ENCODE measurements at regions not wholly inside any gene's neighbourhood (a gene's known extent, or its start where the extent isn't known, plus 50 kb on each side); places are given as distances from the start of the nearest gene placed in this dataset.
"Not testable (repeated sequence)": the region's sequence is repeated elsewhere in the genome, so short reads cannot be mapped to it uniquely, and the experiment has no call there.

GRCh38 chr12:91460469-91460868 is 277.9 kb upstream of the DCN start:
- peaks cover 0 to 13% (median 9%) of the 10 kb centered on the region in 5 donors for H3K27me3 Mint-ChIP-seq
- H3K27ac Mint-ChIP-seq = no peak overlapping the region
- no peak for DNase-seq
- no peaks in the 10 kb centered on the region for H3K4me1 ChIP-seq (ENCODE audit: control insufficient read depth in 2 of 2, insufficient read depth in 2 of 2, low read length in 2 of 2)
- no peak for ATAC-seq
- intact Hi-C loops (cut with micrococcal nuclease) = no loop called here
- no peaks in the 10 kb centered on the region for H3K27me3 ChIP-seq (ENCODE audit: control insufficient read depth in 2 of 2, insufficient read depth in 2 of 2, low read length in 2 of 2)
- H3K27ac ChIP-seq (ENCODE audit: low read depth, low read length) = no peak overlapping the region
- no peaks in the 10 kb centered on the region for H3K9me3 ChIP-seq (ENCODE audit: control insufficient read depth in 2 of 3, low read length in 3 of 3)
- no peak overlapping the region for H3K4me3 Mint-ChIP-seq
- no peaks in the 10 kb centered on the region for H3K36me3 ChIP-seq (ENCODE audit: control insufficient read depth in 2 of 3, insufficient read depth in 3 of 3, low read length in 3 of 3)
- peaks cover 0 to under 1% (median 0%) of the 10 kb centered on the region in 5 donors for H3K36me3 Mint-ChIP-seq
- no peaks in the 10 kb centered on the region for H3K4me1 Mint-ChIP-seq
- ChIA-PET POLR2A (no interaction called here), CTCF (no interaction called here)
- no peak overlapping the region for H3K4me3 ChIP-seq (ENCODE audit: low read length)
- peaks cover 0 to 5% (median 0%) of the 10 kb centered on the region in 11 donors for H3K9me3 Mint-ChIP-seq

GRCh38 chr12:91455321-91455720 is 272.7 kb upstream of the DCN start:
- no peak overlapping the region for H3K4me3 Mint-ChIP-seq

GRCh38 chr12:91454179-91454578 is 271.6 kb upstream of the DCN start:
- intact Hi-C loops (cut with micrococcal nuclease) = no loop called here
- Mint-ChIP-seq H3K4me3 (no peak overlapping the region), H3K27ac (no peak overlapping the region), H3K4me1 (no peaks in the 10 kb centered on the region), H3K36me3 (peaks cover 0 to 4% (median 0%) of the 10 kb centered on the region in 5 donors), H3K9me3 (peaks cover 0 to 25% (median 8%) of the 10 kb centered on the region in 11 donors), H3K27me3 (peaks cover 0 to 14% (median 13%) of the 10 kb centered on the region in 5 donors)
- no peak for ATAC-seq
- Histone ChIP-seq H3K27ac (ENCODE audit: low read depth, low read length) (no peak overlapping the region), H3K4me3 (ENCODE audit: low read length) (no peak overlapping the region), H3K4me1 (ENCODE audit: control insufficient read depth in 2 of 2, insufficient read depth in 2 of 2, low read length in 2 of 2) (no peaks in the 10 kb centered on the region), H3K36me3 (ENCODE audit: control insufficient read depth in 2 of 3, insufficient read depth in 3 of 3, low read length in 3 of 3) (no peaks in the 10 kb centered on the region), H3K27me3 (ENCODE audit: control insufficient read depth in 2 of 2, insufficient read depth in 2 of 2, low read length in 2 of 2) (no peaks in the 10 kb centered on the region), H3K9me3 (ENCODE audit: control insufficient read depth in 2 of 3, low read length in 3 of 3) (no peaks in the 10 kb centered on the region)
- DNase-seq = no peak
- ChIA-PET CTCF (no interaction called here), POLR2A (no interaction called here)

More at GRCh38 chr12:91455321-91455720, 272.7 kb upstream of the DCN start:
- peaks cover 0 to 25% (median 8%) of the 10 kb centered on the region in 11 donors for H3K9me3 Mint-ChIP-seq
- no peak overlapping the region for H3K27ac ChIP-seq (ENCODE audit: low read depth, low read length)
- H3K27me3 Mint-ChIP-seq = peaks cover 0 to 14% (median 13%) of the 10 kb centered on the region in 5 donors
- intact Hi-C loops (cut with micrococcal nuclease) = no loop called here
- H3K9me3 ChIP-seq (ENCODE audit: control insufficient read depth in 2 of 3, low read length in 3 of 3) = no peaks in the 10 kb centered on the region
- ChIA-PET CTCF (no interaction called here), POLR2A (no interaction called here)
- H3K36me3 ChIP-seq (ENCODE audit: control insufficient read depth in 2 of 3, insufficient read depth in 3 of 3, low read length in 3 of 3) = no peaks in the 10 kb centered on the region
- H3K27ac Mint-ChIP-seq = no peak overlapping the region
- ATAC-seq = no peak
- peaks cover 0 to 4% (median 0%) of the 10 kb centered on the region in 5 donors for H3K36me3 Mint-ChIP-seq
- no peaks in the 10 kb centered on the region for H3K27me3 ChIP-seq (ENCODE audit: control insufficient read depth in 2 of 2, insufficient read depth in 2 of 2, low read length in 2 of 2)
- DNase-seq = no peak
- no peaks in the 10 kb centered on the region for H3K4me1 Mint-ChIP-seq
- no peaks in the 10 kb centered on the region for H3K4me1 ChIP-seq (ENCODE audit: control insufficient read depth in 2 of 2, insufficient read depth in 2 of 2, low read length in 2 of 2)
- H3K4me3 ChIP-seq (ENCODE audit: low read length) = no peak overlapping the region

GRCh38 chr12:91452464-91452863 is 269.8 kb upstream of the DCN start:
- CTCF ChIA-PET = not testable (repeated sequence)

GRCh38 chr12:91441993-91442952 is 259.7 kb upstream of the DCN start:
- Histone ChIP-seq H3K36me3 (ENCODE audit: control insufficient read depth in 2 of 3, insufficient read depth in 3 of 3, low read length in 3 of 3) (no peaks in the 10 kb centered on the region), H3K27me3 (ENCODE audit: control insufficient read depth in 2 of 2, insufficient read depth in 2 of 2, low read length in 2 of 2) (no peaks in the 10 kb centered on the region), H3K4me1 (ENCODE audit: control insufficient read depth in 2 of 2, insufficient read depth in 2 of 2, low read length in 2 of 2) (no peaks in the 10 kb centered on the region), H3K27ac (ENCODE audit: low read depth, low read length) (no peak overlapping the region), H3K9me3 (ENCODE audit: control insufficient read depth in 2 of 3, low read length in 3 of 3) (no peaks in the 10 kb centered on the region), H3K4me3 (ENCODE audit: low read length) (no peak overlapping the region)
- intact Hi-C loops (cut with micrococcal nuclease) = no loop called here
- no peak for DNase-seq
- ChIA-PET CTCF (no interaction called here), POLR2A (no interaction called here)
- Mint-ChIP-seq H3K4me3 (no peak overlapping the region), H3K27me3 (peaks cover 0 to 6% (median 0%) of the 10 kb centered on the region in 5 donors), H3K4me1 (peaks cover 0 to 2% (median 0%) of the 10 kb centered on the region in 7 donors), H3K36me3 (no peaks in the 10 kb centered on the region), H3K27ac (no peak overlapping the region), H3K9me3 (no peaks in the 10 kb centered on the region)
- ATAC-seq = no peak

More at GRCh38 chr12:91452464-91452863, 269.8 kb upstream of the DCN start:
- H3K9me3 ChIP-seq (ENCODE audit: control insufficient read depth in 2 of 3, low read length in 3 of 3); ATAC-seq; H3K27me3 ChIP-seq (ENCODE audit: control insufficient read depth in 2 of 2, insufficient read depth in 2 of 2, low read length in 2 of 2); POLR2A ChIA-PET; H3K27ac Mint-ChIP-seq; intact Hi-C loops (cut with micrococcal nuclease); H3K4me3 ChIP-seq (ENCODE audit: low read length); H3K4me1 Mint-ChIP-seq; DNase-seq; H3K4me1 ChIP-seq (ENCODE audit: control insufficient read depth in 2 of 2, insufficient read depth in 2 of 2, low read length in 2 of 2); H3K27ac ChIP-seq (ENCODE audit: low read depth, low read length); H3K36me3 Mint-ChIP-seq; H3K4me3 Mint-ChIP-seq; H3K36me3 ChIP-seq (ENCODE audit: control insufficient read depth in 2 of 3, insufficient read depth in 3 of 3, low read length in 3 of 3): not testable (repeated sequence)
- H3K27me3 Mint-ChIP-seq = peaks cover 0 to 10% (median 8%) of the 10 kb centered on the region in 5 donors
- H3K9me3 Mint-ChIP-seq = peaks cover 0 to 25% (median 8%) of the 10 kb centered on the region in 11 donors

- no peaks in the 10 kb centered on the region for H3K9me3 Mint-ChIP-seq
- no peak overlapping the region for H3K4me3 Mint-ChIP-seq
- no peak for ATAC-seq
- intact Hi-C loops (cut with micrococcal nuclease) = no loop called here
- Histone ChIP-seq H3K36me3 (ENCODE audit: control insufficient read depth in 2 of 3, insufficient read depth in 3 of 3, low read length in 3 of 3) (no peaks in the 10 kb centered on the region), H3K9me3 (ENCODE audit: control insufficient read depth in 2 of 3, low read length in 3 of 3) (no peaks in the 10 kb centered on the region), H3K27me3 (ENCODE audit: control insufficient read depth in 2 of 2, insufficient read depth in 2 of 2, low read length in 2 of 2) (no peaks in the 10 kb centered on the region), H3K4me1 (ENCODE audit: control insufficient read depth in 2 of 2, insufficient read depth in 2 of 2, low read length in 2 of 2) (no peaks in the 10 kb centered on the region), H3K4me3 (ENCODE audit: low read length) (no peak overlapping the region), H3K27ac (ENCODE audit: low read depth, low read length) (no peak overlapping the region)
- H3K36me3 Mint-ChIP-seq = no peaks in the 10 kb centered on the region
- H3K27ac Mint-ChIP-seq = no peak overlapping the region
- H3K4me1 Mint-ChIP-seq = peaks cover 0 to 2% (median 0%) of the 10 kb centered on the region in 7 donors
- ChIA-PET POLR2A (no interaction called here), CTCF (no interaction called here)
- peaks cover 0 to 6% (median 0%) of the 10 kb centered on the region in 5 donors for H3K27me3 Mint-ChIP-seq
- DNase-seq = no peak
These were observed 258.6 kb upstream of the DCN start for GRCh38 chr12:91441246-91441645.

- H3K27ac Mint-ChIP-seq = no peak overlapping the region
- Histone ChIP-seq H3K27me3 (ENCODE audit: control insufficient read depth in 2 of 2, insufficient read depth in 2 of 2, low read length in 2 of 2) (no peaks in the 10 kb centered on the region), H3K36me3 (ENCODE audit: control insufficient read depth in 2 of 3, insufficient read depth in 3 of 3, low read length in 3 of 3) (no peaks in the 10 kb centered on the region), H3K9me3 (ENCODE audit: control insufficient read depth in 2 of 3, low read length in 3 of 3) (no peaks in the 10 kb centered on the region), H3K4me1 (ENCODE audit: control insufficient read depth in 2 of 2, insufficient read depth in 2 of 2, low read length in 2 of 2) (peaks cover 0 to 4% of the 10 kb centered on the region in 2 donors), H3K27ac (ENCODE audit: low read depth, low read length) (no peak overlapping the region), H3K4me3 (ENCODE audit: low read length) (no peak overlapping the region)
- ATAC-seq = no peak
- POLR2A ChIA-PET = no interaction called here
- no peak overlapping the region for H3K4me3 Mint-ChIP-seq
- intact Hi-C loops (cut with micrococcal nuclease) = no loop called here
- DNase-seq = no peak
- no peaks in the 10 kb centered on the region for H3K36me3 Mint-ChIP-seq
- peaks cover 0 to 1% (median 0%) of the 10 kb centered on the region in 11 donors for H3K9me3 Mint-ChIP-seq
- CTCF ChIA-PET = interaction anchor here (0.6 kb wide), 1 partner anchor 1768 kb away, joined by 3 read pairs; no protein-coding TSS in a partner anchor
- no peaks in the 10 kb centered on the region for H3K27me3 Mint-ChIP-seq
- peaks cover 0 to 5% (median 0%) of the 10 kb centered on the region in 7 donors for H3K4me1 Mint-ChIP-seq
These were observed 251.5 kb upstream of the DCN start for GRCh38 chr12:91434081-91434480.
